BJ (cell line): ENCODE measurements at regions not wholly inside any gene's neighbourhood (a gene's known extent, or its start where the extent isn't known, plus 50 kb on each side); places are given as distances from the start of the nearest gene placed in this dataset.

Experiments used
- CTCF ChIA-PET: fragments of 350-600 bp; formaldehyde crosslinking; extraction: SDS; loops from one replicate; lab custom pipeline; 2021; ENCODE audit warnings: antibody characterized with exemption, inconsistent platforms; lab: Yijun Ruan, JAX
- POLR2A ChIA-PET: fragments of 300-600 bp; sonication (Branson Sonifier 250); formaldehyde crosslinking; extraction: SDS; loops from one replicate; lab custom pipeline; 2021; ENCODE audit warnings: antibody characterized with exemption; lab: Charles Lee
- DNase-seq: peaks from one replicate; pipeline ENCODE4 v3.0.0-alpha.2; 2011; ENCODE audit warnings: low read depth
- H3K27me3 ChIP-seq: 2 replicates; pipeline ENCODE4 v1.6.0; 2011; ENCODE audit warnings: low read length; ENCODE audit not compliant: control insufficient read depth, insufficient read depth
- H3K36me3 ChIP-seq: 2 replicates; pipeline ENCODE4 v1.5.1; 2011; ENCODE audit warnings: low read length; ENCODE audit not compliant: control insufficient read depth, insufficient read depth
- H3K4me3 ChIP-seq: 2 replicates; pipeline ENCODE4 v1.5.1; 2011; ENCODE audit warnings: low read depth, mild to moderate bottlenecking, control low read depth, low read length
- TF ChIP-seq, protein P1 (sequence below): IDR thresholded peaks from 2 replicates; pipeline ENCODE4 v1.5.1; 2011; ENCODE audit warnings: low read depth, mild to moderate bottlenecking, control low read depth, inconsistent platforms, low read length, moderate library complexity; ENCODE audit not compliant: insufficient read depth

GRCh38 chrX:124887572-124887971 lies 432.1 kb upstream of the TEX13C start:
- Histone ChIP-seq H3K4me3 (no peak overlapping the region), H3K36me3 (no peaks in the 10 kb centered on the region), H3K27me3 (no peaks in the 10 kb centered on the region)
- TF ChIP-seq, protein P1, sequence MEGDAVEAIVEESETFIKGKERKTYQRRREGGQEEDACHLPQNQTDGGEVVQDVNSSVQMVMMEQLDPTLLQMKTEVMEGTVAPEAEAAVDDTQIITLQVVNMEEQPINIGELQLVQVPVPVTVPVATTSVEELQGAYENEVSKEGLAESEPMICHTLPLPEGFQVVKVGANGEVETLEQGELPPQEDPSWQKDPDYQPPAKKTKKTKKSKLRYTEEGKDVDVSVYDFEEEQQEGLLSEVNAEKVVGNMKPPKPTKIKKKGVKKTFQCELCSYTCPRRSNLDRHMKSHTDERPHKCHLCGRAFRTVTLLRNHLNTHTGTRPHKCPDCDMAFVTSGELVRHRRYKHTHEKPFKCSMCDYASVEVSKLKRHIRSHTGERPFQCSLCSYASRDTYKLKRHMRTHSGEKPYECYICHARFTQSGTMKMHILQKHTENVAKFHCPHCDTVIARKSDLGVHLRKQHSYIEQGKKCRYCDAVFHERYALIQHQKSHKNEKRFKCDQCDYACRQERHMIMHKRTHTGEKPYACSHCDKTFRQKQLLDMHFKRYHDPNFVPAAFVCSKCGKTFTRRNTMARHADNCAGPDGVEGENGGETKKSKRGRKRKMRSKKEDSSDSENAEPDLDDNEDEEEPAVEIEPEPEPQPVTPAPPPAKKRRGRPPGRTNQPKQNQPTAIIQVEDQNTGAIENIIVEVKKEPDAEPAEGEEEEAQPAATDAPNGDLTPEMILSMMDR, result no peak
- POLR2A ChIA-PET, result no interaction called here
- CTCF ChIA-PET, result interaction anchor here (1.0 kb wide), 1 partner anchor 28 kb away, joined by 3 read pairs; no protein-coding TSS in a partner anchor
- DNase-seq, result no peak

GRCh38 chrX:124895947-124896346 lies 423.7 kb upstream of the TEX13C start:
- Histone ChIP-seq H3K27me3 (no peaks in the 10 kb centered on the region), H3K36me3 (no peaks in the 10 kb centered on the region), H3K4me3 (no peak overlapping the region)
- CTCF ChIA-PET, result no interaction called here
- POLR2A ChIA-PET, result no interaction called here
- TF ChIP-seq, protein P1, result no peak
- no peak for DNase-seq

DNA sequence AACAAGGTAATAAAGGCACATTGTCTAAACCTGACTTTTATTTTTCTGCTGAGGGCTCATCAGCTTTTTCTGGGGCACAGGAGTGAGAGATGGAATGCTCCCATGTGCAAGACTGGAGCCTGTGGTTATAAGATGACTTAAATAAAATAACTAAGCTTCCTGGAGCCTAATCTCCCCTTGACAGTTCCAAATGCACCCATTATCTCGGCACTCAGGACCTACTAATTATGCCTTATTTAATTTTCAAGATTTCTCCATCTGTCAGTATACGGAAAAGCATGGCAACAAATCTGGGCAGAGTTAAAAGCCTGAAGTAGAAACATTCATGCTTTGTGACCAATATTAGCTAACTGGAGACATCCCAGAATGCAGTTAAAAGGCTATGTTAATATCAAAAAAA lies 416.7 kb upstream of the TEX13C start:
- H3K27me3 ChIP-seq, result no peaks in the 10 kb centered on the region
- H3K36me3 ChIP-seq, result no peaks in the 10 kb centered on the region
- POLR2A ChIA-PET, result no interaction called here
- DNase-seq, result no peak
- TF ChIP-seq, protein P1, result no peak
- CTCF ChIA-PET, result no interaction called here
- no peak overlapping the region for H3K4me3 ChIP-seq

GRCh38 chrX:124910611-124911010 lies 409.1 kb upstream of the TEX13C start:
- CTCF ChIA-PET, result no interaction called here
- no peak for DNase-seq
- H3K4me3 ChIP-seq, result no peak overlapping the region

DNA sequence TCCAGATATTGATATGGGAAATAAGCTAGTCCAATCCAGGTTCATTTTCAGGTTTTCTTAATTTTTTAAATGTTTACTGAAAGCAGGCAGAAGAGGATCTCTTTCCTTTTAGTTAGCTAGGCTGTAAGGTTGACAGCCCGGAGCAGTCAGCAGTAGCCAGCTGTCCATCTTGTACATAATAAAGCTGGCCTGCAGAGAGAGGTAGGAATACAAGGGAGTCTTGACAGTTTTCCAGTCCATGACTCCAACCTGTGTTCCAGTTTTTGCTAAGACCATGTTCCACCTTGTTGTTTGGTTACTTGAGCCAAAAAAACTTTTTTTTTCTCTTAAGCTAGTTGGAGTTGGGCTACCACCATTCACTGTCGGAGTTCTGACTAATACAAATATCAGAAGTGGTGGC lies 402.7 kb upstream of the TEX13C start:
- CTCF ChIA-PET, result no interaction called here
- POLR2A ChIA-PET, result no interaction called here
- no peak overlapping the region for H3K4me3 ChIP-seq

More at GRCh38 chrX:124910611-124911010, 409.1 kb upstream of the TEX13C start:
- POLR2A ChIA-PET, result no interaction called here
- Histone ChIP-seq H3K27me3 (no peaks in the 10 kb centered on the region), H3K36me3 (no peaks in the 10 kb centered on the region)
- TF ChIP-seq, protein P1, result no peak

More for the DNA sequence above, 402.7 kb upstream of the TEX13C start:
- TF ChIP-seq, protein P1, result no peak
- DNase-seq, result no peak
- Histone ChIP-seq H3K36me3 (no peaks in the 10 kb centered on the region), H3K27me3 (no peaks in the 10 kb centered on the region)
